H1 (cell line): ENCODE measurements at regions not wholly inside any gene's neighbourhood (a gene's known extent, or its start where the extent isn't known, plus 50 kb on each side); places are given as distances from the start of the nearest gene placed in this dataset. TPM values are rescaled to one million over a fixed set of nuclear protein-coding genes. Genes with fewer than 3 reads are reported as not detected.
"Not testable (repeated sequence)": the region's sequence is repeated elsewhere in the genome, so short reads cannot be mapped to it uniquely, and the experiment has no call there.

Experiments
- CTCF ChIA-PET: fragments of 300-600 bp; sonication (Branson Sonifier 250); formaldehyde crosslinking; loops from one replicate; lab custom pipeline; 2021; ENCODE audit not compliant: partially characterized antibody; lab: Charles Lee
- POLR2A ChIA-PET: fragments of 300-600 bp; sonication (Branson Sonifier 250); formaldehyde crosslinking; loops from one replicate; lab custom pipeline; 2021; ENCODE audit warnings: inconsistent platforms; ENCODE audit not compliant: partially characterized antibody; lab: Charles Lee
- DNase-seq, 2 experiments: peaks; one replicate each; pipeline versions ENCODE4 v3.0.0 to v3.0.0-alpha.2; 2010 to 2022; ENCODE audit warnings: low spot score in 2 of 2, low read depth in 1 of 2, mixed read lengths in 1 of 2
- FAIRE-seq: peaks from 2 replicates; lab custom pipeline; 2011; peaks lifted over from hg19 to GRCh38; lab: Jason Lieb, UNC
- H2AFZ ChIP-seq: 2 replicates; pipeline ENCODE4 v1.8.1; 2012; ENCODE audit warnings: low read length, inconsistent platforms
- H2AK5ac ChIP-seq: 2 replicates; pipeline ENCODE4 v1.6.1; 2013; ENCODE audit warnings: low read depth, low read length
- H2BK120ac ChIP-seq: replicated peaks from 2 replicates; pipeline ENCODE3; 2013; ENCODE audit warnings: low read depth, low read length, inconsistent platforms
- H2BK12ac ChIP-seq: 2 replicates; pipeline ENCODE4 v1.6.1; 2013; ENCODE audit warnings: low read depth, low read length
- H2BK15ac ChIP-seq: 2 replicates; pipeline ENCODE4 v1.6.1; 2013; ENCODE audit warnings: low read length
- H2BK20ac ChIP-seq: 2 replicates; pipeline ENCODE4 v1.6.1; 2013; ENCODE audit warnings: low read length
- H2BK5ac ChIP-seq: 2 replicates; pipeline ENCODE4 v1.6.1; 2013; ENCODE audit warnings: low read depth, low read length
- H3K14ac ChIP-seq: 2 replicates; pipeline ENCODE4 v1.6.1; 2013; ENCODE audit warnings: inconsistent platforms; ENCODE audit not compliant: insufficient read length
- H3K18ac ChIP-seq: 2 replicates; pipeline ENCODE4 v1.6.1; 2013; ENCODE audit warnings: low read length; ENCODE audit errors: extremely low read depth
- H3K23ac ChIP-seq: 2 replicates; pipeline ENCODE4 v1.6.1; 2013; ENCODE audit warnings: inconsistent platforms; ENCODE audit not compliant: insufficient read length
- H3K23me2 ChIP-seq: 2 replicates; pipeline ENCODE4 v1.6.1; 2013; ENCODE audit warnings: low read depth, low read length
- H3K27ac ChIP-seq: 2 replicates; pipeline ENCODE4 v1.6.1; 2011; ENCODE audit warnings: low read depth, low read length, inconsistent platforms
- H3K27me3 ChIP-seq, 4 experiments: replicated peaks in 1 of 4; 1 replicate in 1 of 4; 2 replicates in 3 of 4; pipeline versions ENCODE4 v1.6.1 to v1.8.1; 2011 to 2013; ENCODE audit warnings: low read length in 3 of 4, mild to moderate bottlenecking in 3 of 4, inconsistent platforms in 2 of 4, mixed read lengths in 2 of 4, moderate library complexity in 1 of 4; ENCODE audit not compliant: control insufficient read depth in 3 of 4, insufficient read depth in 3 of 4; ENCODE audit errors: extremely low read depth in 1 of 4
- H3K36me3 ChIP-seq, 4 experiments: 2 replicates each; pipeline versions ENCODE4 v1.6.1 to v1.8.1; 2011 to 2013; ENCODE audit warnings: mild to moderate bottlenecking in 4 of 4, low read length in 3 of 4, moderate library complexity in 2 of 4, control low read depth in 1 of 4, inconsistent platforms in 1 of 4; ENCODE audit not compliant: insufficient read depth in 4 of 4, control insufficient read depth in 2 of 4
- H3K4ac ChIP-seq: replicated peaks from 2 replicates; pipeline ENCODE3; 2013; ENCODE audit warnings: low read length, low read depth, mixed read lengths, inconsistent platforms; ENCODE audit not compliant: insufficient read length
- H3K4me1 ChIP-seq, 4 experiments: replicated peaks in 1 of 4; 1 replicate in 1 of 4; 2 replicates in 3 of 4; pipeline versions ENCODE4 v1.6.1 to v1.8.1; 2011 to 2013; ENCODE audit warnings: low read length in 3 of 4, inconsistent platforms in 2 of 4, mixed read lengths in 1 of 4; ENCODE audit not compliant: insufficient read depth in 4 of 4, control insufficient read depth in 3 of 4
- H3K4me2 ChIP-seq, 2 experiments: 2 replicates each; pipeline versions ENCODE4 v1.6.1 to v1.8.1; 2011 to 2013; ENCODE audit warnings: low read depth in 2 of 2, low read length in 2 of 2, control low read depth in 1 of 2, inconsistent platforms in 1 of 2, mild to moderate bottlenecking in 1 of 2; ENCODE audit not compliant: insufficient read depth in 1 of 2
- H3K4me3 ChIP-seq, 4 experiments: fragments of 200-600, 300-600 bp in 1 of 4; sonication (generic), shearing (Covaris generic), sonication (Bioruptor Twin) in 1 of 4; 2 replicates each; pipeline versions ENCODE4 v1.5.1 to v1.8.1; 2011 to 2016; ENCODE audit warnings: low read length in 4 of 4, low read depth in 3 of 4, control low read depth in 2 of 4, inconsistent platforms in 2 of 4, mild to moderate bottlenecking in 2 of 4, mixed read lengths in 1 of 4, moderate library complexity in 1 of 4; ENCODE audit not compliant: insufficient read depth in 2 of 4; ENCODE audit errors: extremely low read depth in 1 of 4
- H3K56ac ChIP-seq: replicated peaks from 2 replicates; pipeline ENCODE3; 2013; ENCODE audit warnings: low read depth, mild to moderate bottlenecking, mixed read lengths, low read length, inconsistent platforms; ENCODE audit not compliant: insufficient read length
- H3K79me1 ChIP-seq: 2 replicates; pipeline ENCODE4 v1.6.1; 2013; ENCODE audit warnings: low read depth, low read length, control low read depth
- H3K79me2 ChIP-seq, 2 experiments: 2 replicates each; pipeline versions ENCODE4 v1.6.1 to v1.8.1; 2012 to 2013; ENCODE audit warnings: low read length in 2 of 2, mild to moderate bottlenecking in 2 of 2, inconsistent platforms in 1 of 2; ENCODE audit not compliant: insufficient read depth in 2 of 2, control insufficient read depth in 1 of 2
- H3K9ac ChIP-seq, 4 experiments: replicated peaks in 1 of 4; 1 replicate in 1 of 4; 2 replicates in 3 of 4; pipeline versions ENCODE4 v1.6.1 to v1.8.1; 2011 to 2013; ENCODE audit warnings: low read depth in 3 of 4, low read length in 3 of 4, control low read depth in 2 of 4, mild to moderate bottlenecking in 2 of 4, moderate library complexity in 2 of 4, inconsistent platforms in 1 of 4; ENCODE audit errors: extremely low read depth in 1 of 4
- H3K9me3 ChIP-seq, 2 experiments: 2 replicates each; pipeline versions ENCODE4 v1.6.1 to v1.8.1; 2012 to 2013; ENCODE audit warnings: mild to moderate bottlenecking in 2 of 2, moderate library complexity in 2 of 2, control low read depth in 1 of 2, inconsistent platforms in 1 of 2, low read depth in 1 of 2, low read length in 1 of 2, mixed read lengths in 1 of 2; ENCODE audit not compliant: insufficient read depth in 2 of 2
- H4K20me1 ChIP-seq, 2 experiments: replicated peaks in 1 of 2; 2 replicates each; pipeline versions ENCODE3 to v1.8.1; 2011 to 2013; ENCODE audit warnings: inconsistent platforms in 2 of 2, low read length in 2 of 2, mild to moderate bottlenecking in 1 of 2; ENCODE audit not compliant: insufficient read depth in 2 of 2, control insufficient read depth in 1 of 2
- H4K5ac ChIP-seq: 2 replicates; pipeline ENCODE4 v1.6.1; 2013; ENCODE audit warnings: low read length, low read depth, mixed read lengths, inconsistent platforms; ENCODE audit not compliant: insufficient read length
- H4K8ac ChIP-seq: 2 replicates; pipeline ENCODE4 v1.8.0; 2013; ENCODE audit warnings: mild to moderate bottlenecking, moderate library complexity, low read length, inconsistent platforms; ENCODE audit not compliant: insufficient read depth; ENCODE audit errors: extremely low read depth
- H4K91ac ChIP-seq: replicated peaks from 2 replicates; pipeline ENCODE3; 2013; ENCODE audit warnings: low read length, mixed read lengths, inconsistent platforms; ENCODE audit not compliant: insufficient read length
- WGBS, 2 experiments: shearing (Covaris generic) in 1 of 2; methylation state at CpG; one replicate each; pipeline versions ENCODE4 v1.1.6 to v1.1.7; 2013 to 2015; ENCODE audit warnings: low lambda C conversion rate in 2 of 2, mixed read lengths in 2 of 2, inconsistent platforms in 1 of 2, low coverage in 1 of 2, missing lambda C conversion rate in 1 of 2; ENCODE audit not compliant: insufficient replicate concordance in 2 of 2, insufficient coverage in 1 of 2, insufficient read length in 1 of 2; ENCODE audit errors: extremely low coverage in 1 of 2, missing lambda C conversion rate in 1 of 2; 5-methylcytosine and 5-hydroxymethylcytosine counted together
- small RNA-seq: library from polyadenylated mRNA; stranded (forward); fragments of <200 nt; extraction: miRNeasy Mini kit (QIAGEN cat#:217004); gene quantifications from one replicate; pipeline ENCODE3, GENCODE V24; 2013; ENCODE audit not compliant: insufficient read depth

DNA sequence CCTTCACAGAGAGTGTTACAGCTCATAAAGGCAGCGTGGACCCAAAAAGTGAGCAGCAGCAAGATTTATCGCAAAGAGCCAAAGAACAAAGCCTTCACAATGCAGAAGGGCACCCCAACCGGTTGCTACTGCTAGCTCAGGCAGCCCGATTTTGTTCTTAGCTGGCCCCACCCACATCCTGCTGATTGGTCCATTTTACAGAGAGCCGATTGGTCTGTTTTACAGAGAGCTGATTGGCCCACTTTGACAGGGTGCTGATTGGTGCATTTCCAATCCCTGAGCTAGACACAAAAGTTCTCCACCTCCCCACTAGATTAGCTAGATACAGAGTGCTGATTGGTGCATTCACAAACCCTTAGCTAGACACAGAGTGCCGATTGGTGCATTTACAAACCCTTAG lies 50.1 kb upstream of the SOX14 start:
- FAIRE-seq, H2BK5ac ChIP-seq, H3K27ac ChIP-seq, H4K91ac ChIP-seq, H3K79me2 ChIP-seq, H3K9ac ChIP-seq, DNase-seq, H2AFZ ChIP-seq, H2BK12ac ChIP-seq, H3K23me2 ChIP-seq, H3K18ac ChIP-seq, H3K23ac ChIP-seq, POLR2A ChIA-PET, H2BK120ac ChIP-seq, H2BK15ac ChIP-seq, H3K4ac ChIP-seq, H4K5ac ChIP-seq, H3K4me3 ChIP-seq, H3K14ac ChIP-seq, H4K20me1 ChIP-seq, H3K36me3 ChIP-seq, H3K79me1 ChIP-seq, H3K4me1 ChIP-seq, H3K4me2 ChIP-seq, H2BK20ac ChIP-seq, H3K27me3 ChIP-seq, H4K8ac ChIP-seq, H2AK5ac ChIP-seq, H3K9me3 ChIP-seq, H3K56ac ChIP-seq: not testable (repeated sequence)
- WGBS, 2 experiments, result 91% methylated on average over 6 of the region's 6 CpGs; no CpG with 5 or more reads in 1 of the 2 experiments
- CTCF ChIA-PET, result interaction anchor here (0.6 to 3.4 kb wide), 10 partner anchors 9 to 497 kb away, joined by 3 to 15 read pairs (median 4); no protein-coding TSS in a partner anchor

Small RNA genes in the stretch of these regions (small RNA-seq; reads per million reads assigned to genes)
- not detected for gene RNA5SP142
